HUES6 (cell line): ENCODE measurements at regions not wholly inside any gene's neighbourhood (a gene's known extent, or its start where the extent isn't known, plus 50 kb on each side); places are given as distances from the start of the nearest gene placed in this dataset.

ENCODE experiments used
- H3K27ac ChIP-seq: 2 replicates; pipeline ENCODE4 v1.7.0; 2013; ENCODE audit warnings: low read depth, mild to moderate bottlenecking, low read length, inconsistent platforms
- H3K27me3 ChIP-seq: 2 replicates; pipeline ENCODE4 v1.6.1; 2013; ENCODE audit warnings: low read length; ENCODE audit not compliant: control insufficient read depth, insufficient read depth
- H3K36me3 ChIP-seq: 2 replicates; pipeline ENCODE4 v1.6.1; 2013; ENCODE audit warnings: low read length; ENCODE audit not compliant: control insufficient read depth, insufficient read depth
- H3K4me1 ChIP-seq: 2 replicates; pipeline ENCODE4 v1.6.1; 2013; ENCODE audit warnings: low read length; ENCODE audit not compliant: control insufficient read depth, insufficient read depth
- H3K4me3 ChIP-seq: 2 replicates; pipeline ENCODE4 v1.5.1; 2013; ENCODE audit warnings: low read depth, low read length
- H3K9ac ChIP-seq: one replicate; pipeline ENCODE4 v1.6.1; 2013; ENCODE audit warnings: mild to moderate bottlenecking, low read length
- H3K9me3 ChIP-seq: 2 replicates; pipeline ENCODE4 v1.6.1; 2013; ENCODE audit warnings: low read depth, low read length; ENCODE audit not compliant: control insufficient read depth, insufficient read depth

GRCh38 chr3:94256888-94257813 is 194.3 kb downstream of the NSUN3 start:
- no peaks in the 10 kb centered on the region; the same call in 1 of the 2 replicates for H3K9me3 ChIP-seq

GRCh38 chr3:94258851-94259250 is 196.0 kb downstream of the NSUN3 start:
- H3K4me3 ChIP-seq, result no peak overlapping the region
- no peak overlapping the region for H3K27ac ChIP-seq
- no peaks in the 10 kb centered on the region for H3K36me3 ChIP-seq
- H3K27me3 ChIP-seq, result no peaks in the 10 kb centered on the region
- peaks cover 19% of the 10 kb centered on the region; the same call in 1 of the 2 replicates for H3K4me1 ChIP-seq
- H3K9me3 ChIP-seq, result no peaks in the 10 kb centered on the region; the same call in 1 of the 2 replicates
- H3K9ac ChIP-seq, result peak overlapping the region; percentile 53

More at GRCh38 chr3:94256888-94257813, 194.3 kb downstream of the NSUN3 start:
- Histone ChIP-seq H3K4me3 (no peak overlapping the region), H3K9ac (no peak overlapping the region), H3K27ac (no peak overlapping the region; the same call in 1 of the 2 replicates), H3K27me3 (no peaks in the 10 kb centered on the region), H3K4me1 (peaks cover 25% of the 10 kb centered on the region), H3K36me3 (no peaks in the 10 kb centered on the region)

GRCh38 chr3:94259291-94259690 is 196.4 kb downstream of the NSUN3 start:
- Histone ChIP-seq H3K9me3 (no peaks in the 10 kb centered on the region; the same call in 1 of the 2 replicates), H3K4me3 (no peak overlapping the region), H3K36me3 (no peaks in the 10 kb centered on the region), H3K4me1 (peaks cover 19% of the 10 kb centered on the region; the same call in 1 of the 2 replicates), H3K27me3 (no peaks in the 10 kb centered on the region), H3K27ac (no peak overlapping the region; the same call in 1 of the 2 replicates), H3K9ac (peak overlapping the region; percentile 53)

GRCh38 chr3:94269763-94270162 is 206.9 kb downstream of the NSUN3 start:
- Histone ChIP-seq H3K9me3 (no peaks in the 10 kb centered on the region), H3K27ac (no peak overlapping the region), H3K27me3 (no peaks in the 10 kb centered on the region)

GRCh38 chr3:94272016-94272415 is 209.2 kb downstream of the NSUN3 start:
- Histone ChIP-seq H3K27ac (no peak overlapping the region), H3K27me3 (no peaks in the 10 kb centered on the region), H3K9ac (no peak overlapping the region), H3K36me3 (no peaks in the 10 kb centered on the region), H3K9me3 (no peaks in the 10 kb centered on the region), H3K4me1 (no peaks in the 10 kb centered on the region), H3K4me3 (no peak overlapping the region)

More at GRCh38 chr3:94269763-94270162, 206.9 kb downstream of the NSUN3 start:
- no peak overlapping the region for H3K9ac ChIP-seq
- no peaks in the 10 kb centered on the region for H3K4me1 ChIP-seq
- H3K36me3 ChIP-seq, result no peaks in the 10 kb centered on the region
- H3K4me3 ChIP-seq, result no peak overlapping the region

GRCh38 chr3:94280958-94281357 is 218.1 kb downstream of the NSUN3 start:
- no peaks in the 10 kb centered on the region for H3K4me1 ChIP-seq
- no peak overlapping the region for H3K27ac ChIP-seq
- H3K9ac ChIP-seq, result no peak overlapping the region
- H3K36me3 ChIP-seq, result no peaks in the 10 kb centered on the region
- no peaks in the 10 kb centered on the region for H3K27me3 ChIP-seq
- H3K9me3 ChIP-seq, result no peaks in the 10 kb centered on the region
- H3K4me3 ChIP-seq, result no peak overlapping the region

- no peaks in the 10 kb centered on the region for H3K4me1 ChIP-seq
- no peaks in the 10 kb centered on the region for H3K36me3 ChIP-seq
- H3K4me3 ChIP-seq, result no peak overlapping the region
- no peak overlapping the region for H3K9ac ChIP-seq
- H3K9me3 ChIP-seq, result no peaks in the 10 kb centered on the region
- no peak overlapping the region for H3K27ac ChIP-seq
- H3K27me3 ChIP-seq, result no peaks in the 10 kb centered on the region
These were observed 223.0 kb downstream of the NSUN3 start for GRCh38 chr3:94285872-94286271.

GRCh38 chr3:94291686-94292085 is 228.8 kb downstream of the NSUN3 start:
- Histone ChIP-seq H3K4me1 (no peaks in the 10 kb centered on the region), H3K36me3 (no peaks in the 10 kb centered on the region)

GRCh38 chr3:94292151-94292550 is 229.3 kb downstream of the NSUN3 start:
- Histone ChIP-seq H3K27ac (no peak overlapping the region), H3K9me3 (no peaks in the 10 kb centered on the region; the same call in 1 of the 2 replicates), H3K36me3 (no peaks in the 10 kb centered on the region), H3K27me3 (peaks cover 8% of the 10 kb centered on the region; the same call in 1 of the 2 replicates), H3K9ac (no peak overlapping the region), H3K4me1 (no peaks in the 10 kb centered on the region), H3K4me3 (no peak overlapping the region)

More at GRCh38 chr3:94291686-94292085, 228.8 kb downstream of the NSUN3 start:
- Histone ChIP-seq H3K4me3 (no peak overlapping the region), H3K27me3 (peaks cover 8% of the 10 kb centered on the region; the same call in 1 of the 2 replicates), H3K9me3 (no peaks in the 10 kb centered on the region; the same call in 1 of the 2 replicates), H3K9ac (no peak overlapping the region), H3K27ac (no peak overlapping the region)

- H3K27me3 ChIP-seq, result peaks cover 8% of the 10 kb centered on the region; the same call in 1 of the 2 replicates
- H3K27ac ChIP-seq, result no peak overlapping the region
- no peaks in the 10 kb centered on the region for H3K4me1 ChIP-seq
- H3K4me3 ChIP-seq, result no peak overlapping the region
- no peaks in the 10 kb centered on the region; the same call in 1 of the 2 replicates for H3K9me3 ChIP-seq
- no peaks in the 10 kb centered on the region for H3K36me3 ChIP-seq
- H3K9ac ChIP-seq, result no peak overlapping the region
These were observed 230.9 kb downstream of the NSUN3 start for GRCh38 chr3:94293793-94294195.

- Histone ChIP-seq H3K4me1 (no peaks in the 10 kb centered on the region), H3K9ac (no peak overlapping the region), H3K27ac (no peak overlapping the region), H3K27me3 (peaks cover 8% of the 10 kb centered on the region; the same call in 1 of the 2 replicates), H3K4me3 (no peak overlapping the region), H3K9me3 (no peaks in the 10 kb centered on the region; the same call in 1 of the 2 replicates), H3K36me3 (no peaks in the 10 kb centered on the region)
These were observed 231.9 kb downstream of the NSUN3 start for GRCh38 chr3:94294806-94295205.
